ENCODE measurements at regions not wholly inside any gene's neighbourhood (a gene's known extent, or its start where the extent isn't known, plus 50 kb on each side); places are given as distances from the start of the nearest gene placed in this dataset.

DNA sequence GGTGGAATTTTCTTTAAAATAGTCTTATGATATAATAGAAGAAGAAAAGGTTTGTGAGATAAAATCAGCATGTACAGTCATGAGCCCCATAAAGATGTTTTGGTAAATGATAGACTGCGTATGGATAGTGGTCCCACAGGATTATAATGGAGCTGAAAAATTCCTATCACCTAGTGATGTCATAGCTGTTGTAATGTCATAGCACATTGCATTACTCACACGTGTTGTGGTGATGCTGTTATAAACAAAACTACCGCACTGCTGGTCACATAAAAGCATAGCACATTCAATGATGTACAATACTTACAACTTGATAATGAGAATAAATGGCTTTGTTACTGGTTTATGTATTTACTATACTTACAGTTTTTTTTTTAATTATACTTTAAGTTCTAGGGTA is 715.2 kb upstream of the HTR2C start:
- Histone ChIP-seq H4K20me1 (no peaks in the 10 kb centered on the region), H3K4me1 (peaks cover 0 to 18% (median 9%) of the 10 kb centered on the region in 10 experiments; a peak in 11 of 20 replicates), H3K27ac (0 out of 22 replicates have a peak overlapping the region, but pooled peaks of 1 of the 11 experiments have one; percentile 7), H3K9me3 (replicated peaks in 1 of 11) (peaks cover 0 to 13% (median 7%) of the 10 kb centered on the region in 11 experiments; a peak in 11 of 22 replicates), H3K4me2 (peak overlapping the region in 9 of 11 experiments; percentile 1 to 55 (median 39); a peak in 12 of 22 replicates), H3K9ac (no peak overlapping the region), H3K36me3 (no peaks in the 10 kb centered on the region), H3K27me3 (peaks cover 12 to 84% (median 77%) of the 10 kb centered on the region in 11 experiments; a peak in 21 of 22 replicates), H3K4me3 (peak overlapping the region in 1 of 10 experiments; percentile 29; a peak in 1 of 20 replicates)
- no peak for TF ChIP-seq Cebpa-rat (IDR thresholded peaks at IDR 0.05)

GRCh38 chrX:113868177-113868576 is 715.7 kb upstream of the HTR2C start:
- H3K27ac ChIP-seq, result 0 out of 22 replicates have a peak overlapping the region, but pooled peaks of 1 of the 11 experiments have one; percentile 7
- H3K4me3 ChIP-seq, result peak overlapping the region in 3 of 10 experiments; percentile 17 to 29 (median 18); a peak in 3 of 20 replicates

DNA sequence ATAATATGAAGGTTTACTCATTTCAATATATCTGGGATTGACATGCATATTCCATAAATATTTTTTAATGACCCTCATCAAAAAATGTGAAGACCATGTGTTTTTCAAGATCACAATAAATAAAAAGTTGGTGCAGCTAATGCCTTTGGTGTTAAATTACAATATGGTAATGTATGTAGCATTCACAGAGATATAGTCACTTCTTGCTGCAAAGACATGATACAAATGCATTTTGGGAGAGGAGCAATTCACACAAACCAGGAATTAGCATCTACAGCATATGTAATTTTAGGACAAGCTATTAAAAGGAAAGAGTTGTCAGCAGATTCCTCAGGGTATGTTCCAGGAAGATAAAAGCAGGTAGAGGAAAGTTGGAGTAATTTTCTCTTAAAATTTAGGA is 734.5 kb upstream of the HTR2C start:
- H3K9ac ChIP-seq, result no peak overlapping the region
- H3K27ac ChIP-seq, result no peak overlapping the region
- TF ChIP-seq Cebpa-rat (IDR thresholded peaks at IDR 0.05), result no peak
- H3K27me3 ChIP-seq, result peaks cover 31 to 84% (median 57%) of the 10 kb centered on the region in 11 experiments; a peak in 21 of 22 replicates
- no peak overlapping the region for H3K4me3 ChIP-seq
- no peaks in the 10 kb centered on the region for H3K36me3 ChIP-seq
- no peaks in the 10 kb centered on the region for H4K20me1 ChIP-seq
- no peak overlapping the region for H3K4me2 ChIP-seq
- peaks cover 0 to 11% (median 0%) of the 10 kb centered on the region in 11 experiments; a peak in 3 of 22 replicates for H3K9me3 ChIP-seq (replicated peaks in 1 of 11)
- no peaks in the 10 kb centered on the region for H3K4me1 ChIP-seq

More at GRCh38 chrX:113868177-113868576, 715.7 kb upstream of the HTR2C start:
- Histone ChIP-seq H3K4me2 (peak overlapping the region; percentile 1 to 55 (median 33); a peak in 17 of 22 replicates), H3K9ac (no peak overlapping the region; a peak in 1 of 22 replicates), H3K27me3 (peaks cover 13 to 84% (median 77%) of the 10 kb centered on the region in 11 experiments; a peak in 21 of 22 replicates), H3K4me1 (peaks cover 0 to 18% (median 9%) of the 10 kb centered on the region in 10 experiments; a peak in 11 of 20 replicates), H3K9me3 (replicated peaks in 1 of 11) (peaks cover 0 to 13% (median 9%) of the 10 kb centered on the region in 11 experiments; a peak in 11 of 22 replicates), H3K36me3 (no peaks in the 10 kb centered on the region), H4K20me1 (no peaks in the 10 kb centered on the region)
- no peak for TF ChIP-seq Cebpa-rat (IDR thresholded peaks at IDR 0.05)

GRCh38 chrX:113833096-113834055 is 750.5 kb upstream of the HTR2C start:
- TF ChIP-seq Cebpa-rat (IDR thresholded peaks at IDR 0.05), result no peak
- H3K9ac ChIP-seq, result no peak overlapping the region
- no peaks in the 10 kb centered on the region for H3K36me3 ChIP-seq
- no peaks in the 10 kb centered on the region for H4K20me1 ChIP-seq
- H3K27me3 ChIP-seq, result peaks cover 29 to 89% (median 80%) of the 10 kb centered on the region in 11 experiments; a peak in 21 of 22 replicates
- H3K4me3 ChIP-seq, result no peak overlapping the region
- no peak overlapping the region for H3K4me2 ChIP-seq
- H3K9me3 ChIP-seq (replicated peaks in 1 of 11), result no peaks in the 10 kb centered on the region
- no peak overlapping the region for H3K27ac ChIP-seq
- no peaks in the 10 kb centered on the region for H3K4me1 ChIP-seq

- H3K4me3 ChIP-seq, result no peak overlapping the region
- no peak overlapping the region for H3K27ac ChIP-seq
- no peaks in the 10 kb centered on the region for H3K36me3 ChIP-seq
- H3K9ac ChIP-seq, result no peak overlapping the region
- no peaks in the 10 kb centered on the region for H3K4me1 ChIP-seq
- H3K9me3 ChIP-seq (replicated peaks in 1 of 11), result peaks cover 0 to 12% (median 4%) of the 10 kb centered on the region in 11 experiments; a peak in 7 of 22 replicates
- no peaks in the 10 kb centered on the region for H4K20me1 ChIP-seq
- H3K4me2 ChIP-seq, result no peak overlapping the region
- peaks cover 43 to 97% (median 86%) of the 10 kb centered on the region in 11 experiments; a peak in 21 of 22 replicates for H3K27me3 ChIP-seq
- no peak for TF ChIP-seq Cebpa-rat (IDR thresholded peaks at IDR 0.05)
Observed at GRCh38 chrX:113828470-113828869, 755.4 kb upstream of the HTR2C start.

DNA sequence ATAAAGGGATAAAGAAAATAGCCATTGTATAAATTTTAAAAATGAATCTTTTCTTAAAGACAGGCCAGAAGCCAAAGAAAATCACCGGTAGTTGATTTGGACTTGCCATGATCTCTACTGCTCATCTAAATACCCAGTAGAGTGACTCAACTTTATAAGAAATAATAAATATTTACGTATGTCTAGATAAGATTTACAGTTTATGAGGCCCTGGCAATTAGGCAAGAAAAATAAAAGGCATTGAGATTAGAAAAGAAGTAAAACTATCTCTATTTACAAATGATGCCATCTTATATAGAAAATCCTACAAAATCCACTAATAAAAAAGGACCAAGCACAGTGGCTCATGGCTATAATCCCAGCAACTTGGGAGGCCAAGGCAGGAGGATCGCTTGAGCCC is 765.5 kb upstream of the HTR2C start:
- no peak overlapping the region for H3K9ac ChIP-seq
- H3K4me1 ChIP-seq, result no peaks in the 10 kb centered on the region
- no peak overlapping the region for H3K27ac ChIP-seq
- no peak for TF ChIP-seq Cebpa-rat (IDR thresholded peaks at IDR 0.05)
- peaks cover 3 to 67% (median 45%) of the 10 kb centered on the region in 11 experiments; a peak in 18 of 22 replicates for H3K27me3 ChIP-seq
- peaks cover 0 to 16% (median 5%) of the 10 kb centered on the region in 11 experiments; a peak in 6 of 22 replicates for H3K9me3 ChIP-seq (replicated peaks in 1 of 11)
- no peaks in the 10 kb centered on the region for H4K20me1 ChIP-seq
- H3K4me3 ChIP-seq, result no peak overlapping the region
- no peaks in the 10 kb centered on the region for H3K36me3 ChIP-seq
- H3K4me2 ChIP-seq, result no peak overlapping the region

- Histone ChIP-seq H3K27ac (no peak overlapping the region), H3K9ac (no peak overlapping the region), H3K9me3 (replicated peaks in 1 of 11) (no peaks in the 10 kb centered on the region), H3K27me3 (peaks cover 82 to 100% (median 98%) of the 10 kb centered on the region in 11 experiments), H4K20me1 (no peaks in the 10 kb centered on the region), H3K4me2 (no peak overlapping the region), H3K4me3 (no peak overlapping the region), H3K4me1 (no peaks in the 10 kb centered on the region), H3K36me3 (no peaks in the 10 kb centered on the region)
- no peak for TF ChIP-seq Cebpa-rat (IDR thresholded peaks at IDR 0.05)
Observed at GRCh38 chrX:113804819-113805218, 779.1 kb upstream of the HTR2C start.

DNA sequence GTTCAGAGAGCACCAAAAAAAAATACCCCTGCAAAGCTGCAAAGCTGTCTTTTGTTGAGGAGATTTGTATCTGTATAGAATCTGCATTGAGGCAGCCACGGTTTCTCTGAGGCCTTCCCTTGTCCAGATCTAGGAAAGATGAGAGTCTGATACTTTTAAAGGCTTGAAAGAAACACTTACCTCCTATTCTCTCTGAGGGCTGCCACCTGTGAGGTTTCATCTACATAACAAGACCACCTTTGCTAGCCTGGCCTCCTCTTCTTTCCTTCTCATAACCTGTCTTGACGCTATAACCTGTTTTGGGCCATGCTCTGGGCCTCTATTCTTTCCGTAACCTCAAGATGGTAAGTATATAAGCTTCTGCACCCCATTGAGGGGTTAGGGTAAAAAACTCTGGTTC is 779.6 kb upstream of the HTR2C start:
- peaks cover 82 to 100% (median 98%) of the 10 kb centered on the region in 11 experiments for H3K27me3 ChIP-seq

DNA sequence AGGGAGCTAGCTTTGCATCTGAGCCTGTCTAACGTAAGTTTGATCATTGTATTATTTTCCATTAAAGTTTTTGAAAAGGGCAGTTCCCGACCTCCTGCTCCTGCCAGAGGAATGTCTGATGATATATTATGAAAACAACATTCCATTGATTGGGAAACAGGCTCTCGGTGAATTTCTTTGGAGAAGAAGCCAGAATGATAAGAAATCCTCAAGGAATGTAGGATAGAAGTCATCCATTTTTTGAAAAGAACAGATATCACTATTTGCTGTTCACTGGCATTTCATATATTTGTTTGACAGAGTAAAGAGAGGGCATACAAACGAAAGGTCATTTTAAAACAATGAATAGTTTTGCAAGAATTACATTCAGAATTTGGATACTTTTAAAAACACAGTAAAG is 781.0 kb upstream of the HTR2C start:
- H3K27ac ChIP-seq, result no peak overlapping the region
- H3K9me3 ChIP-seq (replicated peaks in 1 of 11), result no peaks in the 10 kb centered on the region
- H3K4me2 ChIP-seq, result no peak overlapping the region
- H4K20me1 ChIP-seq, result no peaks in the 10 kb centered on the region
- no peak overlapping the region for H3K9ac ChIP-seq
- TF ChIP-seq Cebpa-rat (IDR thresholded peaks at IDR 0.05), result no peak
- peaks cover 75 to 100% (median 95%) of the 10 kb centered on the region in 11 experiments for H3K27me3 ChIP-seq
- H3K4me3 ChIP-seq, result no peak overlapping the region
- no peaks in the 10 kb centered on the region for H3K36me3 ChIP-seq
- no peaks in the 10 kb centered on the region for H3K4me1 ChIP-seq

More for the DNA sequence above, 779.6 kb upstream of the HTR2C start:
- Histone ChIP-seq H3K4me3 (no peak overlapping the region), H3K36me3 (no peaks in the 10 kb centered on the region), H3K4me2 (no peak overlapping the region), H3K4me1 (no peaks in the 10 kb centered on the region), H3K9me3 (replicated peaks in 1 of 11) (no peaks in the 10 kb centered on the region), H3K27ac (no peak overlapping the region), H4K20me1 (no peaks in the 10 kb centered on the region), H3K9ac (no peak overlapping the region)
- TF ChIP-seq Cebpa-rat (IDR thresholded peaks at IDR 0.05), result no peak

Measured in BLaER1 treated with 17β-estradiol and CSF1 and Interleukin-3, amounts not matched to agents 10 nM and 100 nM (cell line).